Gastrocnemius medialis (tissue), 4 donors: ENCODE measurements at regions not wholly inside any gene's neighbourhood (a gene's known extent, or its start where the extent isn't known, plus 50 kb on each side); places are given as distances from the start of the nearest gene placed in this dataset.

Experiments used
- POLR2A ChIP-seq, 2 donors: fragments of 450-650 bp; IDR thresholded peaks; one replicate each; pipeline ENCODE4 v1.6.1; 2017; ENCODE audit warnings: antibody characterized with exemption in 2 of 2, mild to moderate bottlenecking in 2 of 2, moderate library complexity in 2 of 2
- TF ChIP-seq, protein P1 (sequence below), 5 experiments: fragments of 450-650 bp in 3 of 5; fragments of 200-600 bp in 2 of 5; sonication (generic) in 2 of 5; IDR thresholded peaks in 4 of 5; conservative IDR thresholded peaks in 1 of 5; 1 replicate in 4 of 5; 2 replicates in 1 of 5; pipeline ENCODE4 v1.5.1; 2016 to 2019; ENCODE audit warnings: antibody characterized with exemption in 5 of 5, mild to moderate bottlenecking in 3 of 5, moderate library complexity in 3 of 5

DNA sequence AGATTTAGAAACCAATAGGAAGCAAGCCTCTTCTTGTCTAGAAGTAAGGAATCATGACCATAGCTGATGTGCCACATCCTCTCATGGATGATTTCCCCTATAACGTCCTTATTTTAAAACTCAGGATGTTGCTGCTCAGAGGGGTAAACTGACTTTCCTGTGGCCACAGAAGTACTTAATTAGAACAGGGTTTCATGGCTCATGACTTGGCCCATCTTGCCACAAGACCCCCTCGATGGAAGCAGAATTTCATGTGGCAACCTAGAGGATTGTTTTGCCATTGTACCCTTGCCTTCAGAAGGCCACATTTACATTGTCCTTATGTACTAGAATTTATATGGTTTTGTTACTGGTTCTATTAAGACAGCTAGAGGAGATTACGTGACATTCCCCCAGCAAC is 173.5 kb upstream of the PELI2 start:
- TF ChIP-seq, protein P1, sequence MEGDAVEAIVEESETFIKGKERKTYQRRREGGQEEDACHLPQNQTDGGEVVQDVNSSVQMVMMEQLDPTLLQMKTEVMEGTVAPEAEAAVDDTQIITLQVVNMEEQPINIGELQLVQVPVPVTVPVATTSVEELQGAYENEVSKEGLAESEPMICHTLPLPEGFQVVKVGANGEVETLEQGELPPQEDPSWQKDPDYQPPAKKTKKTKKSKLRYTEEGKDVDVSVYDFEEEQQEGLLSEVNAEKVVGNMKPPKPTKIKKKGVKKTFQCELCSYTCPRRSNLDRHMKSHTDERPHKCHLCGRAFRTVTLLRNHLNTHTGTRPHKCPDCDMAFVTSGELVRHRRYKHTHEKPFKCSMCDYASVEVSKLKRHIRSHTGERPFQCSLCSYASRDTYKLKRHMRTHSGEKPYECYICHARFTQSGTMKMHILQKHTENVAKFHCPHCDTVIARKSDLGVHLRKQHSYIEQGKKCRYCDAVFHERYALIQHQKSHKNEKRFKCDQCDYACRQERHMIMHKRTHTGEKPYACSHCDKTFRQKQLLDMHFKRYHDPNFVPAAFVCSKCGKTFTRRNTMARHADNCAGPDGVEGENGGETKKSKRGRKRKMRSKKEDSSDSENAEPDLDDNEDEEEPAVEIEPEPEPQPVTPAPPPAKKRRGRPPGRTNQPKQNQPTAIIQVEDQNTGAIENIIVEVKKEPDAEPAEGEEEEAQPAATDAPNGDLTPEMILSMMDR (IDR thresholded peaks at IDR 0.05 in 4 of 5, conservative IDR thresholded peaks at IDR 0.05 in 1 of 5) = no peak
- no peak for TF ChIP-seq POLR2A (IDR thresholded peaks at IDR 0.05)
